Brain microvascular endothelial cell (primary cell): ENCODE measurements at regions not wholly inside any gene's neighbourhood (a gene's known extent, or its start where the extent isn't known, plus 50 kb on each side); places are given as distances from the start of the nearest gene placed in this dataset.
"Not testable (repeated sequence)": the region's sequence is repeated elsewhere in the genome, so short reads cannot be mapped to it uniquely, and the experiment has no call there.

Experiments
- DNase-seq: peaks from one replicate; pipeline ENCODE4 v3.0.0-alpha.2; 2020
- H3K27ac ChIP-seq: fragments of 250-450 bp; sonication (Bioruptor Pico); 2 replicates; pipeline ENCODE4 v1.5.1; 2020; ENCODE audit warnings: mild to moderate bottlenecking, moderate library complexity
- H3K27me3 ChIP-seq: fragments of 250-450 bp; sonication (Bioruptor Pico); replicated peaks from 2 replicates; pipeline ENCODE4 v1.5.1; 2020; ENCODE audit warnings: mild to moderate bottlenecking
- H3K36me3 ChIP-seq: fragments of 250-450 bp; sonication (Bioruptor Pico); replicated peaks from 2 replicates; pipeline ENCODE4 v1.5.1; 2020; ENCODE audit warnings: mild to moderate bottlenecking
- H3K4me3 ChIP-seq: 2 replicates; pipeline ENCODE4 v1.5.1; 2011; ENCODE audit warnings: low read depth, mild to moderate bottlenecking, control low read depth, low read length, moderate library complexity
- in situ Hi-C: cut with HindIII; loops from 2 replicates; pipeline ENCODE4 v1.10.0; 2017; ENCODE audit warnings: low sequenced_read_pairs, low pct_ligation_motif_present
- TF ChIP-seq, protein P1 (sequence below): IDR thresholded peaks from 2 replicates; pipeline ENCODE4 v1.5.1; 2011; ENCODE audit warnings: low read depth, mild to moderate bottlenecking, moderate library complexity, low read length, control low read depth, inconsistent platforms; ENCODE audit errors: missing control alignments

DNA sequence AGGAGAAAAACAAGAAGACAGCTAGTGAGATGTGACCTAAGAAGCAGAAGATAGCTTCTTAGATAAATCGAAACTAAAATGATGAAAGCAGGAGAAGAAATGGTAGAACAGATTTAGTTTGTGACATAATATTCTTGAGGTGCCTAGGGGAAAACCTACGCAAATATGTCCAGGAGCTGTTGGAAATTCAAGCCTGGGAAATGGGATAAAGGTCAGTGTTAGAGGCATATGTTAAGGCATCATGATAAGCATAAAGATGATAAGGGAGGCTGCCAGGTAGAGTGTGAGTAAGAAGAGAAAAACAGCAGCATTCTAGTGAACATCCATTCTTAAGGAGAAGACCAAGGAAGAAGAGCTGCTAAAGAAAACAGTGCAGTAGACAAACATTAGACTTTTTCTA, 109.6 kb upstream of the LGR5 start:
- Histone ChIP-seq H3K27ac (no peak overlapping the region), H3K4me3 (no peak overlapping the region), H3K36me3 (no peaks in the 10 kb centered on the region), H3K27me3 (no peaks in the 10 kb centered on the region)
- TF ChIP-seq, protein P1, sequence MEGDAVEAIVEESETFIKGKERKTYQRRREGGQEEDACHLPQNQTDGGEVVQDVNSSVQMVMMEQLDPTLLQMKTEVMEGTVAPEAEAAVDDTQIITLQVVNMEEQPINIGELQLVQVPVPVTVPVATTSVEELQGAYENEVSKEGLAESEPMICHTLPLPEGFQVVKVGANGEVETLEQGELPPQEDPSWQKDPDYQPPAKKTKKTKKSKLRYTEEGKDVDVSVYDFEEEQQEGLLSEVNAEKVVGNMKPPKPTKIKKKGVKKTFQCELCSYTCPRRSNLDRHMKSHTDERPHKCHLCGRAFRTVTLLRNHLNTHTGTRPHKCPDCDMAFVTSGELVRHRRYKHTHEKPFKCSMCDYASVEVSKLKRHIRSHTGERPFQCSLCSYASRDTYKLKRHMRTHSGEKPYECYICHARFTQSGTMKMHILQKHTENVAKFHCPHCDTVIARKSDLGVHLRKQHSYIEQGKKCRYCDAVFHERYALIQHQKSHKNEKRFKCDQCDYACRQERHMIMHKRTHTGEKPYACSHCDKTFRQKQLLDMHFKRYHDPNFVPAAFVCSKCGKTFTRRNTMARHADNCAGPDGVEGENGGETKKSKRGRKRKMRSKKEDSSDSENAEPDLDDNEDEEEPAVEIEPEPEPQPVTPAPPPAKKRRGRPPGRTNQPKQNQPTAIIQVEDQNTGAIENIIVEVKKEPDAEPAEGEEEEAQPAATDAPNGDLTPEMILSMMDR = no peak
- in situ Hi-C loops = no loop called here
- no peak for DNase-seq

DNA sequence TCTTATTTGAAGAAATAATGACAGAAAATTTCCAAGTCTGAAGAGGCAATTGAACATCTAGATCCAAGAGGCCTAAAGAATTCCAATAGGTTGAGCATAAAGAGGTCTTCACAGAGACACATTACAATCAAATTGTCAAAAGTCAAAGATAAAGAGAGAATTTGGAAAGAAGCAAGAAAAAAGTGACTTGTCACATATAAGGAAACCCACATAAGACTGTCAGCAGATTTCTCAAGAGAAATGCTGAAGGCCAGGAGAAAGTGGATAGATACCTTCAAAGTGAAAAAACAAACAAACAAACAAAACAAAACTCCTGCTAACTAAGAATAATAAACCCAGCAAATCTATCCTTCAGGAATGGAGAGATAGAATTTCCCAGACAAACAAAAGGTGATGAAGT, 118.1 kb upstream of the LGR5 start:
- H3K4me3 ChIP-seq = no peak overlapping the region
- in situ Hi-C loops = no loop called here
- TF ChIP-seq, protein P1 = no peak
- no peaks in the 10 kb centered on the region for H3K36me3 ChIP-seq
- no peaks in the 10 kb centered on the region for H3K27me3 ChIP-seq
- no peak overlapping the region for H3K27ac ChIP-seq
- no peak for DNase-seq

DNA sequence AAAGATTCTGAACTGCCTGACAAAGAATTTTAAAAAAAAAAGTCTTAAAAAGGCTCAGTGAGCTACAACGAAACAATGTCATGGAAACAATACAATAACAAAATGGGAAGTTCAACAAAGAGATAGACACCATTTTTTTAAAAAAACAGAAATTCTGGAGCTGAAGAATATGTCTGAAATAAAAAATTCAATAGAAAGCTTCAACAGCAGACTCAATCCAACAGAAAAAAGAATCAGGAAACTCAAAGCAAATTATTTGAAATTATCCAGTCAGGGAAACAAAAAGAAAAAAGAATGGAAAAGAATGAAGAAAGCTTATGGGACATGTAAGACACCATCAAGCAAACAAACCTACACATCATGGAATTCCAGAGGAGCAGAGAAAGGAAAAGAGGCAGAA, 118.5 kb upstream of the LGR5 start:
- Histone ChIP-seq H3K27me3 (no peaks in the 10 kb centered on the region), H3K4me3 (no peak overlapping the region), H3K27ac (no peak overlapping the region), H3K36me3 (no peaks in the 10 kb centered on the region)
- in situ Hi-C loops = no loop called here
- DNase-seq = no peak
- TF ChIP-seq, protein P1 = no peak

DNA sequence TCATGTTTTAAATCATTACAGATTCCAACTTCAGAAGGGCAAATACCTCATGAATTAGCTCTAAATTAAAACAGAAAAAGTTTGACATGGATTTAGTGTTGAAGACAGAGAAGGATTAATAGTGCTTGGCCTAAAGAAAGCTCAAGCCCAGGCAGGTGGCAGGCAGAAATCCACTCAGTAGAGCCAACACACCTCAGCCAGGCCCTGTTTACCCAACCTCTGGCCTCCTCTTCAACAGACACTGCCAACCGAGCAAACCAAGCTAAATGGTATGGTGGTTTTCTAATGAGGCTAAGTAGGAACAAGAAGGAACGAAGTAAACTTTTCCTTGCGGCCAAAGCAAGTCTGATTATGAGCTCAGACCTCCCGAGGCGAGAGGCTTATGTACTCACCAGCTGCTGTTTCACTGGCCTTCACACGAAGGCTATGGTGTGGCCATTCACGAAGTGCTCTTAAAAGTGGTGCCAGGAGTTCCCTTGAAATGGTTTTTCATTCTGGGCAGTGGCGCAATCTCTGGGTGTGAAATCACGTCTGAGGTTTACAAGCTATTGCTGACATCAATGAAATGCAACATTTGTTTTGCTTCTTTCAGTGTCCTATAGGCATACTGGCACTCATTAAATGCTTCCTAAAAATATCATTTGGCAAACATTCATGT, 124.1 kb upstream of the LGR5 start:
- Histone ChIP-seq H3K36me3 (no peaks in the 10 kb centered on the region), H3K27me3 (no peaks in the 10 kb centered on the region), H3K27ac (no peak overlapping the region), H3K4me3 (no peak overlapping the region)
- in situ Hi-C loops = no loop called here
- TF ChIP-seq, protein P1 = no peak
- no peak for DNase-seq

DNA sequence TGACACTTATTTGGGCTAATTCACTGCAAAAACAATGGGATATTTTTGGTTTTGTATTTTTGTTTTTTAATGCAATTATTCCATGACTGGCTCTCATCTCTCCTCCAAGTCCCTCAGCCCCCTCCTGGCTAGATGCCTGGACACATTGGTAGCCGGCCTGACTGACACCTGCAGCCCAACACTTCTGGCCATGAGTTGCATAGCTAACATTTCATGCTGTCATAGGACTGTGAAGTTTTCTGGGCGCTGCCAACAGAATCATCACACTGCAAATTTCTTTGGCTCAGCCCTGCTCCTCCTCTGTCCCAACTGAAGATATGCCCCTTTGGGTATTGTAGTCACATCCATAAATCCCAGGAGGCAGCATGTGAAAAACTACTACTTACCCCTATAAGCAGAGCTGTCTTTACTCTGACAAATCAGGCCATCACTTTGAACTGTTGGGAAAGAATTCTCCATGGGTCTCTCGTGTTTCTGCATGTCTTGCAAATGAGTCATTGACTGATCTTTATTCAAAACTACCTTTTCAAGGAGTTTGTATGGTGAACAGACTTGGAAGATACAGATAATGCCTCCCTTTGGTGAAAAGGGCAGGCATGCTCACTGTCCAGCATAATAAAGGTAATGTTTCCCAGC, 126.7 kb upstream of the LGR5 start:
- TF ChIP-seq, protein P1 = no peak
- in situ Hi-C loops = no loop called here
- H3K4me3 ChIP-seq = no peak overlapping the region
- no peak for DNase-seq
- no peaks in the 10 kb centered on the region for H3K27me3 ChIP-seq
- no peak overlapping the region for H3K27ac ChIP-seq
- no peaks in the 10 kb centered on the region for H3K36me3 ChIP-seq

DNA sequence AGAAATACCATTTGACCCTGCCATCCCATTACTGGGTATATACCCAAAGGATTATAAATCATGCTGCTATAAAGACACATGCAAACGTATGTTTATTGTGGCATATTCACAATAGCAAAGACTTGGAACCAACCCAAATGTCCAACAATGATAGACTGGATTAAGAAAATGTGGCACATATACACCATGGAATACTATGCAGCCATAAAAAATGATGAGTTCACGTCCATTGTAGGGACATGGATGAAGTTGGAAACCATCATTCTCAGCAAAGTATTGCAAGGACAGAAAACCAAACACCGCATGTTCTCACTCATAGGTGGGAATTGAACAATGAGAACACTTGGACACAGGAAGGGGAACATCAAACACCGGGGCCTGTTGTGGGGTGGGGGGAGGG, 128.0 kb upstream of the LGR5 start:
- H3K27ac ChIP-seq, H3K36me3 ChIP-seq, DNase-seq, H3K4me3 ChIP-seq, in situ Hi-C loops, H3K27me3 ChIP-seq: not testable (repeated sequence)
